ENCODE measurements at regions not wholly inside any gene's neighbourhood (a gene's known extent, or its start where the extent isn't known, plus 50 kb on each side); places are given as distances from the start of the nearest gene placed in this dataset.
A peak's percentile ranks its signal among the peaks of the same experiment; 100 is the strongest.

- peak in 1 of 2 donors; percentile 11 for DNase-seq (ENCODE audit: low spot score in 2 of 2)
- TF ChIP-seq, protein P1, sequence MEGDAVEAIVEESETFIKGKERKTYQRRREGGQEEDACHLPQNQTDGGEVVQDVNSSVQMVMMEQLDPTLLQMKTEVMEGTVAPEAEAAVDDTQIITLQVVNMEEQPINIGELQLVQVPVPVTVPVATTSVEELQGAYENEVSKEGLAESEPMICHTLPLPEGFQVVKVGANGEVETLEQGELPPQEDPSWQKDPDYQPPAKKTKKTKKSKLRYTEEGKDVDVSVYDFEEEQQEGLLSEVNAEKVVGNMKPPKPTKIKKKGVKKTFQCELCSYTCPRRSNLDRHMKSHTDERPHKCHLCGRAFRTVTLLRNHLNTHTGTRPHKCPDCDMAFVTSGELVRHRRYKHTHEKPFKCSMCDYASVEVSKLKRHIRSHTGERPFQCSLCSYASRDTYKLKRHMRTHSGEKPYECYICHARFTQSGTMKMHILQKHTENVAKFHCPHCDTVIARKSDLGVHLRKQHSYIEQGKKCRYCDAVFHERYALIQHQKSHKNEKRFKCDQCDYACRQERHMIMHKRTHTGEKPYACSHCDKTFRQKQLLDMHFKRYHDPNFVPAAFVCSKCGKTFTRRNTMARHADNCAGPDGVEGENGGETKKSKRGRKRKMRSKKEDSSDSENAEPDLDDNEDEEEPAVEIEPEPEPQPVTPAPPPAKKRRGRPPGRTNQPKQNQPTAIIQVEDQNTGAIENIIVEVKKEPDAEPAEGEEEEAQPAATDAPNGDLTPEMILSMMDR (IDR thresholded peaks at IDR 0.05), result no peak
- TF ChIP-seq POLR2A (IDR thresholded peaks at IDR 0.05), result no peak
- intact Hi-C loops (cut with DNase I; ENCODE audit: low total_unique reads), result no loop called here
- H3K4me3 ChIP-seq (ENCODE audit: low read depth, poor library complexity, severe bottlenecking), result no peak overlapping the region
- 84 to 86% methylated on average over 3 of the region's 3 CpGs for WGBS, 2 donors
These were observed 50.0 kb upstream of the LYVE1 start for GRCh38 chr11:10618490-10618889.
